GM23338 (cell line): ENCODE measurements at regions not wholly inside any gene's neighbourhood (a gene's known extent, or its start where the extent isn't known, plus 50 kb on each side); places are given as distances from the start of the nearest gene placed in this dataset.

Source experiments
- ATAC-seq: fragments of 200-7000 bp; cut with Tn5 transposase; 3 replicates; pipeline ENCODE4 v1.9.1; 2020
- DNase-seq: peaks from one replicate; pipeline ENCODE4 v3.0.0-alpha.2; 2015; ENCODE audit warnings: low spot score
- H2AFZ ChIP-seq: fragments of 200-600 bp; sonication (generic); 2 replicates; pipeline ENCODE4 v1.8.0; 2016; ENCODE audit warnings: antibody characterized with exemption, mild to moderate bottlenecking, moderate library complexity
- H3F3A ChIP-seq: fragments of 200-600 bp; sonication (generic); replicated peaks from 2 replicates; pipeline ENCODE4 v1.8.0; 2017; ENCODE audit warnings: antibody characterized with exemption, mixed run types, low read depth
- H3K27ac ChIP-seq: fragments of 200-600 bp; sonication (generic); 2 replicates; pipeline ENCODE4 v1.6.1; 2016; ENCODE audit warnings: low read depth
- H3K27me3 ChIP-seq: fragments of 200-600 bp; sonication (generic); 2 replicates; pipeline ENCODE4 v1.8.0; 2016; ENCODE audit warnings: mild to moderate bottlenecking, mixed run types, moderate library complexity; ENCODE audit not compliant: insufficient read depth
- H3K36me3 ChIP-seq: fragments of 200-600 bp; sonication (generic); 2 replicates; pipeline ENCODE4 v1.8.0; 2016; ENCODE audit warnings: mild to moderate bottlenecking; ENCODE audit not compliant: insufficient read depth
- H3K4me1 ChIP-seq: fragments of 200-600 bp; sonication (generic); 2 replicates; pipeline ENCODE4 v1.8.0; 2016; ENCODE audit warnings: mild to moderate bottlenecking, moderate library complexity; ENCODE audit not compliant: insufficient read depth
- H3K4me2 ChIP-seq: fragments of 200-600 bp; sonication (generic); 2 replicates; pipeline ENCODE4 v1.7.1; 2017; ENCODE audit warnings: mixed run types
- H3K4me3 ChIP-seq: fragments of 200-600 bp; sonication (generic); 2 replicates; pipeline ENCODE4 v1.6.1; 2016; ENCODE audit warnings: mixed run types
- H3K79me2 ChIP-seq: fragments of 200-600 bp; sonication (generic); replicated peaks from 2 replicates; pipeline ENCODE4 v1.8.0; 2017; ENCODE audit warnings: mild to moderate bottlenecking; ENCODE audit not compliant: insufficient read depth
- H3K9me2 ChIP-seq: fragments of 200-600 bp; sonication (generic); 2 replicates; pipeline ENCODE4 v1.8.0; 2017; ENCODE audit not compliant: insufficient read depth
- H4K20me1 ChIP-seq: fragments of 200-600 bp; sonication (generic); replicated peaks from 2 replicates; pipeline ENCODE4 v1.8.0; 2017; ENCODE audit warnings: mild to moderate bottlenecking; ENCODE audit not compliant: insufficient read depth
- H3K27ac Mint-ChIP-seq: 2 replicates; pipeline ENCODE4 v1.8.0; 2020; ENCODE audit warnings: inconsistent platforms, mild to moderate bottlenecking, moderate library complexity, mixed read lengths
- H3K27me3 Mint-ChIP-seq: 3 replicates; pipeline ENCODE4 v1.8.0; 2022; ENCODE audit warnings: low read depth, mild to moderate bottlenecking, moderate library complexity, mixed read lengths, inconsistent platforms; ENCODE audit not compliant: insufficient read depth, poor library complexity
- H3K36me3 Mint-ChIP-seq: 3 replicates; pipeline ENCODE4 v1.8.0; 2021; ENCODE audit warnings: low read depth, mild to moderate bottlenecking, inconsistent platforms, moderate library complexity, mixed read lengths
- H3K4me1 Mint-ChIP-seq: 3 replicates; pipeline ENCODE4 v1.8.0; 2020; ENCODE audit warnings: mild to moderate bottlenecking, inconsistent platforms, mixed read lengths
- H3K4me3 Mint-ChIP-seq: 3 replicates; pipeline ENCODE4 v1.8.0; 2021; ENCODE audit warnings: moderate library complexity, mild to moderate bottlenecking, inconsistent platforms, mixed read lengths
- H3K9me3 Mint-ChIP-seq: 3 replicates; pipeline ENCODE4 v1.8.0; 2020; ENCODE audit warnings: moderate library complexity, mild to moderate bottlenecking, inconsistent platforms, mixed read lengths
- CREB1 ChIP-seq: fragments of 250-450 bp; sonication (Bioruptor Pico); IDR thresholded peaks from 2 replicates; pipeline ENCODE4 v1.5.0; 2020; ENCODE audit warnings: low read depth, mild to moderate bottlenecking, moderate library complexity
- EZH2 ChIP-seq: fragments of 200-600 bp; sonication (generic); IDR thresholded peaks from one replicate; pipeline ENCODE4 v1.8.0; 2017; ENCODE audit warnings: antibody characterized with exemption, mild to moderate bottlenecking, low read depth; ENCODE audit not compliant: unreplicated experiment
- EZH2phosphoT487 ChIP-seq: fragments of 200-600 bp; sonication (generic); IDR thresholded peaks from one replicate; pipeline ENCODE4 v1.8.1; 2018; ENCODE audit warnings: antibody characterized with exemption; ENCODE audit not compliant: unreplicated experiment
- JUNB ChIP-seq: IDR thresholded peaks from one replicate; pipeline ENCODE4 v1.6.1; 2016; ENCODE audit warnings: antibody characterized with exemption; ENCODE audit not compliant: unreplicated experiment
- NANOG ChIP-seq: IDR thresholded peaks from 2 replicates; pipeline ENCODE4 v1.6.1; 2016; ENCODE audit warnings: antibody characterized with exemption, borderline replicate concordance
- POLR2AphosphoS5 ChIP-seq: IDR thresholded peaks from 2 replicates; pipeline ENCODE4 v1.6.1; 2016; ENCODE audit warnings: antibody characterized with exemption, low read depth
- STAT1 ChIP-seq: IDR thresholded peaks from one replicate; pipeline ENCODE4 v1.6.1; 2016; ENCODE audit warnings: antibody characterized with exemption; ENCODE audit not compliant: unreplicated experiment
- ZNF114 ChIP-seq: fragments of 250-450 bp; sonication (Bioruptor Pico); IDR thresholded peaks from 2 replicates; pipeline ENCODE4 v1.5.0; 2020; ENCODE audit warnings: mild to moderate bottlenecking, moderate library complexity
- ZNF331 ChIP-seq: fragments of 250-450 bp; sonication (Bioruptor Pico); IDR thresholded peaks from 2 replicates; pipeline ENCODE4 v1.5.0; 2020; ENCODE audit warnings: low read depth, mild to moderate bottlenecking, moderate library complexity
- TF ChIP-seq, protein P1 (sequence below): IDR thresholded peaks from one replicate; pipeline ENCODE4 v1.6.1; 2018; ENCODE audit warnings: antibody characterized with exemption; ENCODE audit not compliant: unreplicated experiment
- TF ChIP-seq, protein P2 (sequence below): IDR thresholded peaks from 2 replicates; pipeline ENCODE4 v1.6.1; 2016; ENCODE audit warnings: antibody characterized with exemption
- TF ChIP-seq, protein P3 (sequence below), 2 experiments: fragments of 200-600 bp in 1 of 2; sonication (generic) in 1 of 2; conservative IDR thresholded peaks; 2 replicates each; pipeline versions ENCODE4 v1.5.1 to v1.6.1; 2016 to 2017; ENCODE audit warnings: antibody characterized with exemption in 2 of 2, low read depth in 2 of 2, mild to moderate bottlenecking in 2 of 2, moderate library complexity in 1 of 2
- TF ChIP-seq, protein P4 (sequence below): fragments of 250-450 bp; sonication (Bioruptor Pico); IDR thresholded peaks from 2 replicates; pipeline ENCODE4 v1.5.0; 2020; ENCODE audit warnings: mild to moderate bottlenecking, moderate library complexity

DNA sequence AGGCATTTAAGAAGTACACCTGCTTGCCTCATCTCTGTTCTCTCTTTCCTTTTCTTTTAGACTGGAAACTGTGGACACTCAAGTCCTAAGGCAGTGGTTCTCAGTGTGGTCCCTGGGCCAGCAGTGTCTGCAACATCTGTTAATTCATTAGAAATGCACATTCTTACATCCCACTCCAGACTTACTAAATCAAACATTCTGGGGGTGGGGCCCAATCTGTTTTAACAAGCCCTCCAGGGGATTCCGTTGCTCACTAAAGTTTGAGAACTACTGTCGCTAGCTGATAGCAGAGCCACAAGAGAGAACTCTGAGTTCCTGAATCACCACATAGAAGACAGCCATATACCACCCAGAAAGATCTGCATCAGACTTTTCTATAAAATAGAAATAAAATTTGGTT lies 430.6 kb downstream of the BCOR start:
- Histone ChIP-seq H3K4me2 (no peak overlapping the region), H3K79me2 (no peaks in the 10 kb centered on the region), H3K36me3 (no peaks in the 10 kb centered on the region), H4K20me1 (no peaks in the 10 kb centered on the region), H3K4me1 (no peaks in the 10 kb centered on the region), H3K27ac (no peak overlapping the region), H3F3A (no peaks in the 10 kb centered on the region), H3K9me2 (no peaks in the 10 kb centered on the region), H2AFZ (no peak overlapping the region), H3K27me3 (no peaks in the 10 kb centered on the region), H3K4me3 (no peak overlapping the region)
- ATAC-seq (no peak), DNase-seq (no peak)
- Mint-ChIP-seq H3K4me3 (no peak overlapping the region), H3K36me3 (0 out of 3 replicates have a peak, but pooled peaks cover 6% of the 10 kb centered on the region), H3K9me3 (no peaks in the 10 kb centered on the region), H3K4me1 (peaks cover 4% of the 10 kb centered on the region; the same call in 1 of the 3 replicates), H3K27me3 (peaks cover 5% of the 10 kb centered on the region), H3K27ac (no peak overlapping the region)
- no peak for TF ChIP-seq EZH2phosphoT487
- TF ChIP-seq JUNB = no peak
- TF ChIP-seq, protein P1, sequence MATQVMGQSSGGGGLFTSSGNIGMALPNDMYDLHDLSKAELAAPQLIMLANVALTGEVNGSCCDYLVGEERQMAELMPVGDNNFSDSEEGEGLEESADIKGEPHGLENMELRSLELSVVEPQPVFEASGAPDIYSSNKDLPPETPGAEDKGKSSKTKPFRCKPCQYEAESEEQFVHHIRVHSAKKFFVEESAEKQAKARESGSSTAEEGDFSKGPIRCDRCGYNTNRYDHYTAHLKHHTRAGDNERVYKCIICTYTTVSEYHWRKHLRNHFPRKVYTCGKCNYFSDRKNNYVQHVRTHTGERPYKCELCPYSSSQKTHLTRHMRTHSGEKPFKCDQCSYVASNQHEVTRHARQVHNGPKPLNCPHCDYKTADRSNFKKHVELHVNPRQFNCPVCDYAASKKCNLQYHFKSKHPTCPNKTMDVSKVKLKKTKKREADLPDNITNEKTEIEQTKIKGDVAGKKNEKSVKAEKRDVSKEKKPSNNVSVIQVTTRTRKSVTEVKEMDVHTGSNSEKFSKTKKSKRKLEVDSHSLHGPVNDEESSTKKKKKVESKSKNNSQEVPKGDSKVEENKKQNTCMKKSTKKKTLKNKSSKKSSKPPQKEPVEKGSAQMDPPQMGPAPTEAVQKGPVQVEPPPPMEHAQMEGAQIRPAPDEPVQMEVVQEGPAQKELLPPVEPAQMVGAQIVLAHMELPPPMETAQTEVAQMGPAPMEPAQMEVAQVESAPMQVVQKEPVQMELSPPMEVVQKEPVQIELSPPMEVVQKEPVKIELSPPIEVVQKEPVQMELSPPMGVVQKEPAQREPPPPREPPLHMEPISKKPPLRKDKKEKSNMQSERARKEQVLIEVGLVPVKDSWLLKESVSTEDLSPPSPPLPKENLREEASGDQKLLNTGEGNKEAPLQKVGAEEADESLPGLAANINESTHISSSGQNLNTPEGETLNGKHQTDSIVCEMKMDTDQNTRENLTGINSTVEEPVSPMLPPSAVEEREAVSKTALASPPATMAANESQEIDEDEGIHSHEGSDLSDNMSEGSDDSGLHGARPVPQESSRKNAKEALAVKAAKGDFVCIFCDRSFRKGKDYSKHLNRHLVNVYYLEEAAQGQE = no peak
- TF ChIP-seq CREB1 (CRISPR knock-in tag) = no peak
- TF ChIP-seq, protein P2, sequence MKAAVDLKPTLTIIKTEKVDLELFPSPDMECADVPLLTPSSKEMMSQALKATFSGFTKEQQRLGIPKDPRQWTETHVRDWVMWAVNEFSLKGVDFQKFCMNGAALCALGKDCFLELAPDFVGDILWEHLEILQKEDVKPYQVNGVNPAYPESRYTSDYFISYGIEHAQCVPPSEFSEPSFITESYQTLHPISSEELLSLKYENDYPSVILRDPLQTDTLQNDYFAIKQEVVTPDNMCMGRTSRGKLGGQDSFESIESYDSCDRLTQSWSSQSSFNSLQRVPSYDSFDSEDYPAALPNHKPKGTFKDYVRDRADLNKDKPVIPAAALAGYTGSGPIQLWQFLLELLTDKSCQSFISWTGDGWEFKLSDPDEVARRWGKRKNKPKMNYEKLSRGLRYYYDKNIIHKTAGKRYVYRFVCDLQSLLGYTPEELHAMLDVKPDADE = no peak
- TF ChIP-seq, protein P3, sequence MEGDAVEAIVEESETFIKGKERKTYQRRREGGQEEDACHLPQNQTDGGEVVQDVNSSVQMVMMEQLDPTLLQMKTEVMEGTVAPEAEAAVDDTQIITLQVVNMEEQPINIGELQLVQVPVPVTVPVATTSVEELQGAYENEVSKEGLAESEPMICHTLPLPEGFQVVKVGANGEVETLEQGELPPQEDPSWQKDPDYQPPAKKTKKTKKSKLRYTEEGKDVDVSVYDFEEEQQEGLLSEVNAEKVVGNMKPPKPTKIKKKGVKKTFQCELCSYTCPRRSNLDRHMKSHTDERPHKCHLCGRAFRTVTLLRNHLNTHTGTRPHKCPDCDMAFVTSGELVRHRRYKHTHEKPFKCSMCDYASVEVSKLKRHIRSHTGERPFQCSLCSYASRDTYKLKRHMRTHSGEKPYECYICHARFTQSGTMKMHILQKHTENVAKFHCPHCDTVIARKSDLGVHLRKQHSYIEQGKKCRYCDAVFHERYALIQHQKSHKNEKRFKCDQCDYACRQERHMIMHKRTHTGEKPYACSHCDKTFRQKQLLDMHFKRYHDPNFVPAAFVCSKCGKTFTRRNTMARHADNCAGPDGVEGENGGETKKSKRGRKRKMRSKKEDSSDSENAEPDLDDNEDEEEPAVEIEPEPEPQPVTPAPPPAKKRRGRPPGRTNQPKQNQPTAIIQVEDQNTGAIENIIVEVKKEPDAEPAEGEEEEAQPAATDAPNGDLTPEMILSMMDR (conservative IDR thresholded peaks at IDR 0.05; ENCODE audit: low read depth in 2 of 2) = no peak
- no peak for TF ChIP-seq ZNF114 (CRISPR knock-in tag)
- no peak for TF ChIP-seq STAT1
- TF ChIP-seq, protein P4, sequence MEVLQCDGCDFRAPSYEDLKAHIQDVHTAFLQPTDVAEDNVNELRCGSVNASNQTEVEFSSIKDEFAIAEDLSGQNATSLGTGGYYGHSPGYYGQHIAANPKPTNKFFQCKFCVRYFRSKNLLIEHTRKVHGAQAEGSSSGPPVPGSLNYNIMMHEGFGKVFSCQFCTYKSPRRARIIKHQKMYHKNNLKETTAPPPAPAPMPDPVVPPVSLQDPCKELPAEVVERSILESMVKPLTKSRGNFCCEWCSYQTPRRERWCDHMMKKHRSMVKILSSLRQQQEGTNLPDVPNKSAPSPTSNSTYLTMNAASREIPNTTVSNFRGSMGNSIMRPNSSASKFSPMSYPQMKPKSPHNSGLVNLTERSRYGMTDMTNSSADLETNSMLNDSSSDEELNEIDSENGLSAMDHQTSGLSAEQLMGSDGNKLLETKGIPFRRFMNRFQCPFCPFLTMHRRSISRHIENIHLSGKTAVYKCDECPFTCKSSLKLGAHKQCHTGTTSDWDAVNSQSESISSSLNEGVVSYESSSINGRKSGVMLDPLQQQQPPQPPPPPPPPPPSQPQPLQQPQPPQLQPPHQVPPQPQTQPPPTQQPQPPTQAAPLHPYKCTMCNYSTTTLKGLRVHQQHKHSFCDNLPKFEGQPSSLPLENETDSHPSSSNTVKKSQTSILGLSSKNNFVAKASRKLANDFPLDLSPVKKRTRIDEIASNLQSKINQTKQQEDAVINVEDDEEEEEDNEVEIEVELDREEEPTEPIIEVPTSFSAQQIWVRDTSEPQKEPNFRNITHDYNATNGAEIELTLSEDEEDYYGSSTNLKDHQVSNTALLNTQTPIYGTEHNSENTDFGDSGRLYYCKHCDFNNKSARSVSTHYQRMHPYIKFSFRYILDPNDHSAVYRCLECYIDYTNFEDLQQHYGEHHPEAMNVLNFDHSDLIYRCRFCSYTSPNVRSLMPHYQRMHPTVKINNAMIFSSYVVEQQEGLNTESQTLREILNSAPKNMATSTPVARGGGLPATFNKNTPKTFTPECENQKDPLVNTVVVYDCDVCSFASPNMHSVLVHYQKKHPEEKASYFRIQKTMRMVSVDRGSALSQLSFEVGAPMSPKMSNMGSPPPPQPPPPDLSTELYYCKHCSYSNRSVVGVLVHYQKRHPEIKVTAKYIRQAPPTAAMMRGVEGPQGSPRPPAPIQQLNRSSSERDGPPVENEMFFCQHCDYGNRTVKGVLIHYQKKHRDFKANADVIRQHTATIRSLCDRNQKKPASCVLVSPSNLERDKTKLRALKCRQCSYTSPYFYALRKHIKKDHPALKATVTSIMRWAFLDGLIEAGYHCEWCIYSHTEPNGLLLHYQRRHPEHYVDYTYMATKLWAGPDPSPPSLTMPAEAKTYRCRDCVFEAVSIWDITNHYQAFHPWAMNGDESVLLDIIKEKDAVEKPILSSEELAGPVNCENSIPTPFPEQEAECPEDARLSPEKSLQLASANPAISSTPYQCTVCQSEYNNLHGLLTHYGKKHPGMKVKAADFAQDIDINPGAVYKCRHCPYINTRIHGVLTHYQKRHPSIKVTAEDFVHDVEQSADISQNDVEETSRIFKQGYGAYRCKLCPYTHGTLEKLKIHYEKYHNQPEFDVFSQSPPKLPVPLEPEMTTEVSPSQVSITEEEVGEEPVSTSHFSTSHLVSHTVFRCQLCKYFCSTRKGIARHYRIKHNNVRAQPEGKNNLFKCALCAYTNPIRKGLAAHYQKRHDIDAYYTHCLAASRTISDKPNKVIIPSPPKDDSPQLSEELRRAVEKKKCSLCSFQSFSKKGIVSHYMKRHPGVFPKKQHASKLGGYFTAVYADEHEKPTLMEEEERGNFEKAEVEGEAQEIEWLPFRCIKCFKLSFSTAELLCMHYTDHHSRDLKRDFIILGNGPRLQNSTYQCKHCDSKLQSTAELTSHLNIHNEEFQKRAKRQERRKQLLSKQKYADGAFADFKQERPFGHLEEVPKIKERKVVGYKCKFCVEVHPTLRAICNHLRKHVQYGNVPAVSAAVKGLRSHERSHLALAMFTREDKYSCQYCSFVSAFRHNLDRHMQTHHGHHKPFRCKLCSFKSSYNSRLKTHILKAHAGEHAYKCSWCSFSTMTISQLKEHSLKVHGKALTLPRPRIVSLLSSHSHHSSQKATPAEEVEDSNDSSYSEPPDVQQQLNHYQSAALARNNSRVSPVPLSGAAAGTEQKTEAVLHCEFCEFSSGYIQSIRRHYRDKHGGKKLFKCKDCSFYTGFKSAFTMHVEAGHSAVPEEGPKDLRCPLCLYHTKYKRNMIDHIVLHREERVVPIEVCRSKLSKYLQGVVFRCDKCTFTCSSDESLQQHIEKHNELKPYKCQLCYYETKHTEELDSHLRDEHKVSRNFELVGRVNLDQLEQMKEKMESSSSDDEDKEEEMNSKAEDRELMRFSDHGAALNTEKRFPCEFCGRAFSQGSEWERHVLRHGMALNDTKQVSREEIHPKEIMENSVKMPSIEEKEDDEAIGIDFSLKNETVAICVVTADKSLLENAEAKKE (CRISPR knock-in tag) = no peak
- TF ChIP-seq EZH2 = no peak
- TF ChIP-seq ZNF331 (CRISPR knock-in tag) = no peak
- no peak for TF ChIP-seq POLR2AphosphoS5
- no peak for TF ChIP-seq NANOG
